GM12864 (cell line): ENCODE measurements at regions not wholly inside any gene's neighbourhood (a gene's known extent, or its start where the extent isn't known, plus 50 kb on each side); places are given as distances from the start of the nearest gene placed in this dataset.
"Not testable (repeated sequence)": the region's sequence is repeated elsewhere in the genome, so short reads cannot be mapped to it uniquely, and the experiment has no call there.

ENCODE experiments used
- DNase-seq: peaks from one replicate; pipeline ENCODE4 v3.0.0-alpha.2; 2011; ENCODE audit warnings: low read depth
- H3K4me3 ChIP-seq: 2 replicates; pipeline ENCODE4 v1.5.1; 2011; ENCODE audit warnings: mild to moderate bottlenecking, low read depth, low read length, control low read depth
- CTCF ChIP-seq: IDR thresholded peaks from 2 replicates; pipeline ENCODE4 v1.5.1; 2011; ENCODE audit warnings: low read depth, mild to moderate bottlenecking, moderate library complexity, low read length, control low read depth, inconsistent platforms; ENCODE audit errors: missing control alignments

DNA sequence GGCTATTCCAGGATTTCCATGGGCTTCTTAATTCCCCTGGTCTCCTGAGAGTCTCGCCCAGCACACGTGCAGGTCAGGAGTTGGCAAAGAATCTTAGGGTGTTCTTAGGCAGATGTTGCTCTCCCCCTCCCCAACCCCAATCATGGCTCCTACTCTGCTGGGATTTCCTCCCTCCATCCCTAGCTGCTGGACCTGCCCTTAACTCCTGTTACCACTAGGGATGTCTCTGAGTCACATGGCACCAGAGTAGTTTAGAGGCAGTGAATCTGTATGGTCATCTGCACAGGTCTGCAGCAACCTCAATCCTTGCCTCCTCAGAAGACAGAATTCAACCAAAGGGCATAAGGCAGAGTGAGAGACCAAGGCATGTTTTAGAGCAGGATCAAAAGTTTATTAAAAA is 51.8 kb upstream of the CHST3 start:
- DNase-seq: no peak
- no peak overlapping the region for H3K4me3 ChIP-seq
- TF ChIP-seq CTCF: peak; percentile 7

DNA sequence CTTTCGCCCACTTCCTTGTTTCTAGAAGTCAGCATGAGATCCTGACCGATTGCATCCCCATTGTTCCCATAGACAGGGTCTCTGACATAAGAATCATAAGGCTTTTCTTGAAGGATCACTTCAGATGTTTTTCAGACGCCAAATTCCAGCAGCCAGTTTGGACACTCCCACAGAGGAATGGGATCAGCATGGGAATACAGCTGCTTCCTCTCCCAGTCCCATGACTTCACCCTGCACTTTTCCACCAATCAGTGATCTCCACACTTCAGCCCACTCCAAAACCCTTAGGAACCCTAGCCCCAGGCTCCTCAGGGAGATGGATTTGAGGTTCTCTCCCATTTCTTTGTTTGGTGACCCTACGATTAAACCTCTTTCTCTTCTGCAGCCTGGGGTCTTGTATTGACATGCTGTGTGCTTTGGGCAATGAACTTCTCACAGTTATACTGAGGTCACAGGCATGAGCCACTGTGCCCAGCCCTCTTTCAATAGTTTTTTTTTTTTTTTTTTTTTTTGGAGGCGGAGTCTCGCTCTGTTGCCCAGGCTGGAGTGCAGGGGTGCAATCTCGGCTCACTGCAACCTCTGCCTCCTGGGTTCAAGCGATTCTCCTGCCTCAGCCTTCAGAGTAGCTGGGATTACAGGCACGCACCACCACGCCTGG is 52.8 kb upstream of the CHST3 start:
- no peak for TF ChIP-seq CTCF
- H3K4me3 ChIP-seq: no peak overlapping the region
- no peak for DNase-seq

GRCh38 chr10:71909399-71910083 is 54.7 kb upstream of the CHST3 start:
- peak; percentile 33 for DNase-seq
- no peak overlapping the region for H3K4me3 ChIP-seq
- TF ChIP-seq CTCF: no peak

DNA sequence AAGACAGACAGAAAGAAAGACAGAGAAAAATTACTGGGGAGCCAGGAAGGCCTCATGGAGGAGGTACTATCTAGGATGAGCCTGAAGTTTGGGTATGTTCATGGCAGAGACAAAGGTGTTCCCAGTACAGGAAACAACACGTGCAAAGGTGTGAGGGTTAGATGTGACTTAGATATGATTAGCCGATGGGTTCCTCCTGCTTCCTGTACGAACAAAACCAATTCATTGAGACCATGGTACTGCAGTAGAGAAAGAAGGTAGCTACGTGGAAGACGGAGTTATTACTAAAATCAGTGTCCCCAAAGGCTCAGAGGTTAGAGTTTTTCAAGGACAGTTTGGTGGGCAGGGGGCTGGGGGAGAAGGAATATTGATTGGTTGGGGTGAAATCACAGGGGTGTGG is 55.2 kb upstream of the CHST3 start:
- DNase-seq: no peak
- TF ChIP-seq CTCF: no peak
- H3K4me3 ChIP-seq: no peak overlapping the region

DNA sequence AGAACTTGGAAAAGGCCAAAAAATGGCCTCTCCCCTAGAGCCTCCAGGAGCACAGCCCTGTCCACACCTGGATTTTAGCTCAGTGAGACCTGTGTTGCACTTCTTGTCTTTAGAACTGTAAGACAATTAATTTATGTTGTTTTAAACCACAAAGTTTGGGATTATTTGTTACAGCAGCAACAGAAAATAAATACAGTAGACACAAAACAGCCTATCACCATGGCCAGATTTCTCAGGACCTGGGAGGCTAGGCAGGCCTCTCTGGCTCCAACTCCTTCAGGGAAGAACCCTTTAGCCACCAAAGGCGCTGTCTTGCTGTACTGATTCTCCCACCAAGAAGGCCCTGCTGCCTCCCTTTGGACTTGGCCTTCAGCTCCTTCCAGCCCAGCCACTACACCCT is 54.1 kb upstream of the PSAP start:
- no peak overlapping the region for H3K4me3 ChIP-seq
- TF ChIP-seq CTCF: no peak
- no peak for DNase-seq

- H3K4me3 ChIP-seq, DNase-seq: not testable (repeated sequence)
These were observed 52.7 kb upstream of the PSAP start for GRCh38 chr10:71903636-71904250.

GRCh38 chr10:71902351-71902750 is 51.3 kb upstream of the PSAP start:
- no peak for DNase-seq
- no peak overlapping the region for H3K4me3 ChIP-seq
- TF ChIP-seq CTCF: no peak
